ENCODE measurements at regions not wholly inside any gene's neighbourhood (a gene's known extent, or its start where the extent isn't known, plus 50 kb on each side); places are given as distances from the start of the nearest gene placed in this dataset.
"Not testable (repeated sequence)": the region's sequence is repeated elsewhere in the genome, so short reads cannot be mapped to it uniquely, and the experiment has no call there.

- DNase-seq (ENCODE audit: low read depth in 2 of 2) = not testable (repeated sequence)
Observed at GRCh38 chr4:67412153-67412712, 133.1 kb downstream of the CENPC start.

DNA sequence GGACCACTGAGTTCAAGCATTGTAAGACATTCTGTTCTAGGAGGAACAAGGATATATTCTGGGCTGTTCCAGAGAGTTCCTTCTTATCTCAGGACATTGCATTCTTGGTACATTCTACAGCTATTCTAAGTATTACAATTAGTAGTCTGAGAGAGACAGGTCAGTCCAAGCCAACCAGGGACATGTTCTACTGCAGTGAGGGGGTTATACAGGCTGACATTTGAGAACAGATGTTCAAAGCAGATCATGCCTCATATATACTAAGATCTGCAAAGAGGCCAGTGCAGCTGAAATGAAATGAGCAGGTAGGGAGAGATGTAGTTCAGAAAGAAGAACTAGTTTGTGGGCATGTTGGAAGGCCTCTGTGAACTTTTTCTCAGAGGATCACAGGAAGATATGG, 142.0 kb downstream of the CENPC start:
- no peak for DNase-seq (ENCODE audit: low read depth in 2 of 2)

- no peak for DNase-seq (ENCODE audit: low read depth in 2 of 2)
Observed at GRCh38 chr4:67401902-67402301, 143.4 kb downstream of the CENPC start.

DNA sequence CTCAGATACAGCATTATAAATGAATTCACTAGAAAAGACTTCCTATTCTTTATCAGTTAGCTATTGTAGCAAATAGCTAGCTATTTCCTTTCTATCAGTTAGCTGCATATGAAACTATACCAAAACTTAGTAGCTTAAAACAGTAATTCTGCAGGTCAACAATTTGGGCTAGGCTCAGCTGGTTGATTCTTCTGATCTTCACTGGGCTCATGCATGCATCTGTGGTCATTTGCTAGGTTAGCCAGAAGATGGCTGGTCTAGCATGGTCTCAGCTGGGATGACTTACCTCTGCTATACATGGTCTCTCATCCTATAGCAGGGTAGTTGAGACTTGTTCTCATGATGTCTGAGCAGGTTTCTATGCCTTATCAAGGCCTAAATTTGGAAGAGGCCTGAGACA, 147.4 kb downstream of the CENPC start:
- no peak for DNase-seq (ENCODE audit: low read depth in 2 of 2)

DNA sequence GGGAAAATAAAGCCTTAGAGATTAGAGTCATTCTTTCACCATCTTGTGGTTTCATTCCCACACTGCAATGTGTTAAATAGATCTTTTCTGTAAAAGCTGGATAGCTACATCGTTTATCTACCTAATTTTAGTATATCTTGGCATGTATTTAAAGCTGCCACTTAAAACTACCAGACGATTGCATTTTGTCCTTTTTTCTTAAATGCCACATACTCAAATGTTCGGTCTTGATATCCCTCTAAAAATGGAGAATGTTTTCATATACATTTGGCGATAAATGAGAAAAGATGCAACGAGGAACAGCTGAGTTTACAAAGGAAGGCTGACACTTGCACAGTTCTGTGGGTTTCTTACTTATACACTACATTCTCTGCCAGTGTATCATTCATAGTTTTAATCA, 148.3 kb downstream of the CENPC start:
- DNase-seq (ENCODE audit: low read depth in 2 of 2) = no peak

GRCh38 chr4:67396008-67396407, 149.3 kb downstream of the CENPC start:
- DNase-seq (ENCODE audit: low read depth in 2 of 2) = no peak

- DNase-seq (ENCODE audit: low read depth in 2 of 2) = no peak
Observed at GRCh38 chr4:67394879-67395278, 150.4 kb downstream of the CENPC start.

GRCh38 chr4:67393699-67394281, 151.5 kb downstream of the CENPC start:
- DNase-seq (ENCODE audit: low read depth in 2 of 2) = no peak

- DNase-seq (ENCODE audit: low read depth in 2 of 2) = no peak
Observed at GRCh38 chr4:67393007-67393406, 152.3 kb downstream of the CENPC start.

- DNase-seq (ENCODE audit: low read depth in 2 of 2) = not testable (repeated sequence)
Observed at GRCh38 chr4:67381406-67381804, 163.9 kb downstream of the CENPC start.

DNA sequence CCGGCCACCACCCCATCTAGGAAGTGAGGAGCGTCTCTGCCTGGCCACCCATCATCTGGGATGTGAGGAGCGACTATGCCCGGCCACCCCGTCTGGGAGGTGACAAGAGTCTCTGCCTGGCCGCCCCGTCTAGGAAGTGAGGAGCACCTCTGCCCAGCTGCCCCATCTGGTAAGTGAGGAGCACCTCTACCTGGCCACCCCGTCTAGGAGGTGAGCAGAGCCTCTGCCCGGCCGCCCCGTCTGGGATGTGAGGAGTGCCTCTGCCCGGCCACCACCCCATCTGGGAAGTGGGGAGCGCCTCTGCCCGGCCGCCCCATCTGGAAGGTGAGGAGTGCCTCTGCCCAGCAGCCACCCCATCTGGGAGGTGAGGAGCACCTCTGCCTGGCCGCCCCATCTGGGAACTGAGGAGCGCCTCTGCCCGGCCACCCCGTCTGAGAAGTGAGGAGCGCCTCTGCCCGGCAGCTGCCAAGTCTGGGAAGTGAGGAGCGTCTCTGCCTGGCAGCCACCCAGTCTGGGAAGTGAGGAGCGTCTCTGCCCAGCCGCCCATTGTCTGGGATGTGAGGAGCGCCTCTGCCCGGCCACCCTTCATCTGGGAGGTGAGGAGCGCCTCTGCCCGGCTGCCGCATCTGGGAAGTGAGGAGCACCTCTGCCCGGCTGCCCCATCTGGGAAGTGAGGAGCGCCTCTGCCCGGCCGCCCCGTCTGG, 164.4 kb downstream of the CENPC start:
- DNase-seq (ENCODE audit: low read depth in 2 of 2) = not testable (repeated sequence)

DNA sequence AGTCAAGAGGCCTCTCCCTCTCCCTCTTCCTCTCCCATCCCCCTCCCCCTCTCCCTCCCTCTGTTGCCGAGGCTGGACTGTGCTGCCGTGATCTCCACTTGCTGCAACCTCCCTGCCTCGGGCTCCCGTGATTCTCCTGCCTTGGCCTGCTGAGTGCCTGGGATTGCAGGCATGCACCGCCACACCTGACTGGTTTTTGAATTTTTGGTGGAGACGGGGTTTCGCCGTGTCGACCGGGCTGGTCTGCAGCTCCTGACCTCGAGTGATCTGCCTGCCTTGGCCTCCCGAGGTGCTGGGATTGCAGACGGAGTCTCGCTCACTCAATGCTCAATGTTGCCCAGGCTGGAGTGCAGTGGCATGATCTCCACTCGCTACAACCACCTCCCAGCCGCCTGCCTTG, 165.1 kb downstream of the CENPC start:
- DNase-seq (ENCODE audit: low read depth in 2 of 2) = no peak

GRCh38 chr4:67375291-67375690, 170.0 kb downstream of the CENPC start:
- DNase-seq (ENCODE audit: low read depth in 2 of 2) = no peak

- no peak for DNase-seq (ENCODE audit: low read depth in 2 of 2)
Observed at GRCh38 chr4:67371615-67372014, 173.7 kb downstream of the CENPC start.

GRCh38 chr4:67366311-67366861, 178.9 kb downstream of the CENPC start:
- DNase-seq (ENCODE audit: low read depth in 2 of 2) = no peak

DNA sequence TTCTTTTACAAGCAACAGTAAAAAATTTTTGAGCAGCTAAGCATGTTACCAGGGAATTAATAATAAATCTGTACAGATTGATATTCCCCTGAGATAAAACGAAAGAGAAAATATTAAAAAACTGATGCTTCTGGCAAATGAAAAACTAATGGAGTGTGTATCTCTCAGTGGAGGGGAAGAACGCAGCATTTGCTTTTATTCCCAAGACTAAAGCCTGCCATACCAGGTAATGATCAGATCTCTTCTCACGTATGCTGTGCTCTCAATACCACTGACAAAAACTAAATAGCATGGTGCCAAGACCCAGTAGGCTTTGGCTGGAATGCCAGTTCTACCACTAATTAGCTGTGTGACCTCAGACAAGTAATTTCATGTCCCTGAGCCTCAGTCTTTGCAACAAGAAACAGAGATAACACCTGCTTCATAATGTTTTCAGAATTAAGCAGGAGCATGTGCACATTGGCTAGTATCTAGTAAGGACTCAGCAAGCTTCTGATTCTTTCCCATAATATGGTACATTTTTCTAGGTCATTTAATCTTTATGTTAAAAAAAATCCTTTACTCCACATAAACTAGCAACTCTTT, 179.6 kb downstream of the CENPC start:
- DNase-seq (ENCODE audit: low read depth in 2 of 2) = no peak

DNA sequence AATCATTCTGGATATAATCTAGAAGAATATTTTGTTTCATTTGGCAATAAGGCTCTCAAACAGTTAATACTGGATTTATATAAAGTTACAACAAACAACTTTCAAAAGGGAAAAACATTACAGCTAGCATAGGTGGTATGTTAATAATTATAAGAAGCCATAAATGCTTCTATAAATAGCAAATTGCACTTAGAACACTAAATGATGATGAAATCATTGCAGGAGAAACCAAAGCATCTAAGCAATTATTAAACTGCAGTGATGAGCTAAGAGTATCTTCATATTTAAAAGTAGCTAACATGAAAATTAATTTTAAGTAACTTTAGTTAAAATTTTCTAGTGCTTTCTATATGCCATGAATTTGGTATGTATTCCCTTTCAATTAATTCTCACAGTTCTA, 189.5 kb downstream of the CENPC start:
- DNase-seq (ENCODE audit: low read depth in 2 of 2) = no peak

- DNase-seq (ENCODE audit: low read depth in 2 of 2) = no peak
Observed at GRCh38 chr4:67346654-67347053, 198.6 kb downstream of the CENPC start.

DNA sequence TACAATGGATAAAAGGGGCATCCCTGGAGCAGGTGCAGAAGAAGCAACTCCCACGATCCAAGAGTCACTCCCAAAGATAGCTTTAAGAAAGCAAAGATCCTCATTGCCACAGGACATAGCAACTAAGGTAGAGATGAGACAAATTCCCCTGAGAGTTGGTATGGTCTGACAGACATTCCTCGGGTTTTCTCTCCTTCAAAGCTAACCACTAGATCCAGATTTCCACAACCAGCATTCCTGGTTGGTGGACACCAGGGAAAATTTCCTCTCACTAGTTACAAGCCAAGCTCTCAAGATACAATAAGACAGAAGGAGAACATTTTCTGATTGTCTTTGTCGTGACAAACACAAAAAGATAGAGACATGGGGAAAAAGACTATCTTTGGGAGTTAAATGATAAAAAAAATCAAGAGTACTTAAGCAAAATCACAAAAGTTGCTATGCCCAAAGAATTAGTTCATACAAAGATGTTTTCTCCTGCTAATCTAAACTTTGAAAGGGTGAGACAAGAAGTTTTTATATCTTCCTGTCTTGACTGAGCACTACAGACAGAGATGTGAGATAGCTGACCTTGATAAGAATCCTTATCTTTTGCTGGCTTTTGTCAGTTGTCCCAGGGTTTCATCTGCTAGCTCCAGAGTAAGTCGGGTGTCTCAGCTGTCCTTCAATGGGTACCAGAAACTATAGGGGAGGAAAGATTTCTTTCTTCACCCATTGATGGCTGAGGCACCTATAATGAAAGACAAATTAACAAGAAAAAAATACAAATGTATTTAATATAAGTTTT, 200.5 kb downstream of the CENPC start:
- DNase-seq (ENCODE audit: low read depth in 2 of 2) = no peak

DNA sequence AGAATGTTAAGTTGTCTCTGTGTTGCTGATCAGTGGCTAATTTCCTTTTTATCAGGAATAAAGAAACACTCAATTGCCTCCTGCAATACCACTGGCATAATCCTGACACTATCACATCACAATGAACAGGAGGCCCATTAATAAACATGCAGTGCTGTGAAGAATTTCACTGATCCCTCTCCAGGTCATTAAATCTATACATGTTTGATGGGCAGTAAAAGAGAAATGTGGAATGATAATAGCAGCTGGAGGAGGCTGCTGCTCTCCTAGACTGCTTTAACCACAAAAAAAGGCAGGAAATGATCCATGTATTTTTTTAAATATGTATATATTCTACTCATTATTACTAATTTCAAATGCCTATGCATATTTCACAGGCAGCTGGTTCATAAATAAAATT, 202.1 kb downstream of the CENPC start:
- no peak for DNase-seq (ENCODE audit: low read depth in 2 of 2)

GRCh38 chr4:67342291-67342690, 203.0 kb downstream of the CENPC start:
- DNase-seq (ENCODE audit: low read depth in 2 of 2) = no peak

DNA sequence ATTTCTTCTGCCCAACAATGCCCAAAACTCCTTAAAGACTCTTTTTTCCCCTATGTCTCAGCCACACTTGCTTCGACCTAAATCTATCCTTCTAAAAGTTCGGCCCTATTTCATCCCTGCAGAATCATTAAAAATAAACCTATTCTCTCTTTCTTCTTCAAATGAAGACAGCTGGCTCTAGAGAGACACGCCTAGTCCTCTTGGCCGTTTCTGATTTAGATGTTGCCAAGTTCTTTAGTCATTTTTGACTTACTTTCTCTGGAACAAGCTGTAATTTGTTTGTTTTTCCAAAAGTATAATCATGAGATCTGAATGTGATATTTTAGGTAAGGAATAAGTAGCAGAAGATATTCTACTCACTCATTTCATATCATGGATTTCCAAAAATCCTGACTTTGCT, 211.6 kb downstream of the CENPC start:
- no peak for DNase-seq (ENCODE audit: low read depth in 2 of 2)

All from stimulated activated CD8-positive, alpha-beta memory T cell treated with anti-CD3 and anti-CD28 coated beads, Interleukin-2, amount 100 ng/mL, for 1 hour (primary cell).